Nephron progenitor cell (in vitro differentiated cells): ENCODE measurements at regions not wholly inside any gene's neighbourhood (a gene's known extent, or its start where the extent isn't known, plus 50 kb on each side); places are given as distances from the start of the nearest gene placed in this dataset.

Experiments
- DNase-seq: peaks from one replicate; pipeline ENCODE4 v3.0.0; 2021
- H3K27ac Mint-ChIP-seq: 2 replicates; pipeline ENCODE4 v1.8.0; 2021; ENCODE audit warnings: mild to moderate bottlenecking, moderate library complexity, mixed read lengths
- H3K27me3 Mint-ChIP-seq: 2 replicates; pipeline ENCODE4 v1.8.0; 2021; ENCODE audit warnings: mild to moderate bottlenecking, low read depth, mixed read lengths; ENCODE audit not compliant: poor library complexity
- H3K36me3 Mint-ChIP-seq: 2 replicates; pipeline ENCODE4 v1.8.0; 2021; ENCODE audit warnings: low read depth, mixed read lengths
- H3K4me1 Mint-ChIP-seq: 2 replicates; pipeline ENCODE4 v1.8.0; 2021; ENCODE audit warnings: mixed read lengths
- H3K4me3 Mint-ChIP-seq: 2 replicates; pipeline ENCODE4 v1.8.0; 2021; ENCODE audit warnings: mild to moderate bottlenecking, moderate library complexity, mixed read lengths
- H3K9me3 Mint-ChIP-seq: 2 replicates; pipeline ENCODE4 v1.8.0; 2021; ENCODE audit warnings: mild to moderate bottlenecking, moderate library complexity, mixed read lengths
- TF ChIP-seq, protein P1 (sequence below): fragments of 200-600 bp; sonication (generic); IDR thresholded peaks from 2 replicates; pipeline ENCODE4 v1.5.0; 2021; ENCODE audit warnings: antibody characterized with exemption

DNA sequence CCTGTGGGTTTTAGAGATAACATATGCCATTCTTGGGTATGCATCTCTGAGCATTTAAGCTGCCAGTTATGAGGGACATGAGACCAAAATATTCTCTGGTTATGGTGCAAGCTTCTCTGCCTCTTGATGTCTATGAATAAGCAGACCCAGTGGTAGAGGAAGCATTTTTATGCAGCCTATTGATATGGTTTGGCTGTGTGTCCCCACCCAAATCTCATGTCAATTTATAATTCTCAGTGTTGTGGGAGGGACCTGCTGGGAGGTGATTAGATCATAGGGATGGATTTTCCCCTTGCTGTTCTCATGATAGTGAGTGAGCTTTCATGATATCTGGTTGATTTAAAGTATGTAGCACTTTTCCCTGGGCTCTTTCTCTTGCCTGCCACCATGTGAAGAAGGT lies 187.2 kb downstream of the ARHGAP12 start:
- Mint-ChIP-seq H3K36me3 (no peaks in the 10 kb centered on the region), H3K9me3 (peaks cover 8% of the 10 kb centered on the region), H3K27me3 (no peaks in the 10 kb centered on the region), H3K27ac (no peak overlapping the region), H3K4me3 (no peak overlapping the region), H3K4me1 (no peaks in the 10 kb centered on the region)
- TF ChIP-seq, protein P1, sequence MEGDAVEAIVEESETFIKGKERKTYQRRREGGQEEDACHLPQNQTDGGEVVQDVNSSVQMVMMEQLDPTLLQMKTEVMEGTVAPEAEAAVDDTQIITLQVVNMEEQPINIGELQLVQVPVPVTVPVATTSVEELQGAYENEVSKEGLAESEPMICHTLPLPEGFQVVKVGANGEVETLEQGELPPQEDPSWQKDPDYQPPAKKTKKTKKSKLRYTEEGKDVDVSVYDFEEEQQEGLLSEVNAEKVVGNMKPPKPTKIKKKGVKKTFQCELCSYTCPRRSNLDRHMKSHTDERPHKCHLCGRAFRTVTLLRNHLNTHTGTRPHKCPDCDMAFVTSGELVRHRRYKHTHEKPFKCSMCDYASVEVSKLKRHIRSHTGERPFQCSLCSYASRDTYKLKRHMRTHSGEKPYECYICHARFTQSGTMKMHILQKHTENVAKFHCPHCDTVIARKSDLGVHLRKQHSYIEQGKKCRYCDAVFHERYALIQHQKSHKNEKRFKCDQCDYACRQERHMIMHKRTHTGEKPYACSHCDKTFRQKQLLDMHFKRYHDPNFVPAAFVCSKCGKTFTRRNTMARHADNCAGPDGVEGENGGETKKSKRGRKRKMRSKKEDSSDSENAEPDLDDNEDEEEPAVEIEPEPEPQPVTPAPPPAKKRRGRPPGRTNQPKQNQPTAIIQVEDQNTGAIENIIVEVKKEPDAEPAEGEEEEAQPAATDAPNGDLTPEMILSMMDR: no peak
- no peak for DNase-seq

DNA sequence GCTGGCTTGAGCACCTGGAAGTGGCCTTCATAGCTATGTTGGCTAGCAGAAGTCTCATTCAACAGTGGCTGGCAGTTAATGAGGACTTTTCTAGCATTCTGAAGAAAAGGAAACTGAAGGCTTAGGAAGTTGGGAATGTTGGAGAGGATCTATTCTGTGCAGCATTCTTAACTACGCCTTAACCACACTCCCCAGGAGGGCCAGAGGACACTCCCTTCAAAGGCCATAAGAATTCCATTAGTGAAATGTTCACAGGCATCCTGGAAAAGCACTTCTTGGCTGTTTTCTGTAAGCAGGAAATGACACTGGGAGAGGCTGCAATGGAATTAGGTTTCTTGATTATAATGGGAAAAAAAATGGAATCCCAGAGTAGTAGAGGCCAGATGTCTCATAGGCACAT lies 188.9 kb downstream of the ARHGAP12 start:
- H3K36me3 Mint-ChIP-seq: no peaks in the 10 kb centered on the region
- no peak overlapping the region for H3K4me3 Mint-ChIP-seq
- H3K4me1 Mint-ChIP-seq: no peaks in the 10 kb centered on the region
- TF ChIP-seq, protein P1: no peak
- no peak for DNase-seq
- no peaks in the 10 kb centered on the region for H3K27me3 Mint-ChIP-seq
- H3K27ac Mint-ChIP-seq: no peak overlapping the region
- peaks cover 8% of the 10 kb centered on the region for H3K9me3 Mint-ChIP-seq

DNA sequence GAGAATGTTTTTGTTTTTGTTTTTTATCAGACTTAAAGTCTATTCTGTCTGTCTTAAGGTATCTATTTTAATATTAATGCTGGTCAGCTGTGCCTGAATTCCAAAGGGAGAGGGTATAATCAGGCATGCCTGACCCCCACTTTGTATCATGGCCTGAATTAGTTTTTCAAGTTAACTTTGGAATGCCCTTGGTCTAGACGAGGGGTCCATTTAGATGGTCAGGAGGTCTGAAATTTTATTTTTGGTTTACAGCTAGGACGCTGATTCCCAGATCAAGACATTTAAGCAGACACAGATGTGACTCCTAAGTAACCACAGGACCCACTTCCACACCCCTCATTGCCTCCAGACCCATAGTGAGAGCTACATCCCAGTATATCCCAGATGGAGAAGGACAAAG lies 189.5 kb downstream of the ARHGAP12 start:
- DNase-seq: no peak
- H3K9me3 Mint-ChIP-seq: peaks cover 8% of the 10 kb centered on the region
- TF ChIP-seq, protein P1: no peak
- H3K27me3 Mint-ChIP-seq: no peaks in the 10 kb centered on the region
- H3K27ac Mint-ChIP-seq: no peak overlapping the region
- no peak overlapping the region for H3K4me3 Mint-ChIP-seq
- no peaks in the 10 kb centered on the region for H3K36me3 Mint-ChIP-seq
- H3K4me1 Mint-ChIP-seq: no peaks in the 10 kb centered on the region

DNA sequence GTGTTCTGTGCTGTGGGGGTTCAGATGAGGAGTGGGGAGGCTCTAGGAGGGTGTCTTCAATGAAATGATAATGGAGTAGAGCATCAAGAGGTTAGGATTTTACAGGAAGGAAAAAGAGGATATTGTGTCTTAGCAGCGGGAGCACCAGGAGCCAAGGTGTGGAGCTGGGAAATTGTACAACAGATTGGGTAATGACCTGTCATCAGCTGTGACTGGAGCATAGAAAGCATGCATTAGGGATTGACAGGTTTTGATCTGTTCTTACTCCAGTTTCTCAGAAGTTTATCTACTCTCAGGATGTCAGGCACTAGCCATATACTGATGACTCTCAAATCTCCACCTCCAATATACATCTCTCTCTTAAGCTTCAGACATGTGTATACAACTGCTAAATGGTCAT lies 196.9 kb downstream of the ARHGAP12 start:
- Mint-ChIP-seq H3K4me3 (no peak overlapping the region), H3K9me3 (peaks cover 15% of the 10 kb centered on the region), H3K36me3 (no peaks in the 10 kb centered on the region), H3K27ac (no peak overlapping the region), H3K27me3 (peaks cover 3% of the 10 kb centered on the region), H3K4me1 (no peaks in the 10 kb centered on the region)
- TF ChIP-seq, protein P1: no peak
- no peak for DNase-seq

DNA sequence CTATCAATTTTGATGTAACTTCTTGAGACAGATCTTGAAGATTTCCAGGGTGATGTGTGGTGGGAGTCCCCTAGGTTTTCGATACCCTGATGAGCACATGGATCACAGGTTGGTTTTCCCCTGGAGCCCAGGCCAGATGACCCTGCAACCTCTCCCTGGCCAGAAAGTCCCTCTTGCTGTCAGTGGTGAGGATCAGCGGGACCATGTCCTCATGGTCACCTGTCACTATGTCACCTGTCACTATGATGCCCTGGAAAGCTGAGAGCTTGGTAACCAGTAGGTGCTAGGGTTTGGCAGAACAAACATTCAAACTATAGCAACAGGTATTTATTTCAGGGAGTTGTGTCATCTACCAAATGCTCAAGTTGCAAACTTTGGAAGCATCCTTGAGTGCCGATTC lies 197.9 kb downstream of the ARHGAP12 start:
- H3K4me1 Mint-ChIP-seq: no peaks in the 10 kb centered on the region
- no peaks in the 10 kb centered on the region for H3K36me3 Mint-ChIP-seq
- H3K27ac Mint-ChIP-seq: no peak overlapping the region
- TF ChIP-seq, protein P1: no peak
- H3K4me3 Mint-ChIP-seq: no peak overlapping the region
- peaks cover 3% of the 10 kb centered on the region for H3K27me3 Mint-ChIP-seq
- peaks cover 14% of the 10 kb centered on the region for H3K9me3 Mint-ChIP-seq
- DNase-seq: no peak

DNA sequence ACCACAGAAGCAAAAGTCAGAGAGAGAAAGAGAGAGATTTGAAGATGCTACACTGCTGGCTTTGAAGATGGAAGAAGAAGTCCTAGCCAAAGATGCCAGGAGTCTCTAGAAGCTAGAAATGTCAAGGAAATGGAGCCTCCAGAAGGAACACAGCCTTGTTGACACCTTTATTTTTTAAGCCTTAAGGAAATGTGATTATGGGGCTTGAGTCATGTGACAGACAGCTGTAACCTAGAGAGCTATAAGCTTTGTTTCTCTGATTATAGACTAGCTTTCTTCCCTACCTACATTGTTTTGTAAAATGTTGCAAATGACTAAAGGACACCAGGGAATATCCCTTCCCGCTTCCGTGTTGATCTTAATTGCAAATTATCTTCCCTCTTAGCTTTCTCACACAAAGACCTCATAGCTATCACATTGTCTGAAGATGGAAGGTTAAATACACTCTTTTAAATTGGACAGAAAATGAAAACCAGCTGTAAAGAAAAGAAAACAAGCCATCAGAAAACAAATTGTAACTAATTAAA lies 199.9 kb downstream of the ARHGAP12 start:
- DNase-seq: no peak
- H3K27me3 Mint-ChIP-seq: peaks cover 3% of the 10 kb centered on the region
- TF ChIP-seq, protein P1: no peak
- H3K4me1 Mint-ChIP-seq: peaks cover 5% of the 10 kb centered on the region
- no peak overlapping the region for H3K4me3 Mint-ChIP-seq
- no peaks in the 10 kb centered on the region for H3K36me3 Mint-ChIP-seq
- H3K9me3 Mint-ChIP-seq: peaks cover 21% of the 10 kb centered on the region
- H3K27ac Mint-ChIP-seq: no peak overlapping the region
